Activated CD8-positive, alpha-beta T cell treated with anti-CD3 and anti-CD28 coated beads for 36 hours (primary cell): ENCODE measurements at regions not wholly inside any gene's neighbourhood (a gene's known extent, or its start where the extent isn't known, plus 50 kb on each side); places are given as distances from the start of the nearest gene placed in this dataset.

ENCODE experiments used
- ATAC-seq: fragments of 200-7000 bp; cut with Tn5 transposase; one replicate; pipeline ENCODE4 v1.10.0; 2021; ENCODE audit warnings: mild to moderate bottlenecking, moderate library complexity
- CTCF ChIA-PET: fragments of 350-600 bp; sonication (Branson Sonifier 250); formaldehyde crosslinking; loops from one replicate; lab custom pipeline; 2021; ENCODE audit warnings: antibody characterized with exemption; lab: Charles Lee
- POLR2A ChIA-PET: fragments of 350-600 bp; sonication (Branson Sonifier 250); formaldehyde crosslinking; loops from one replicate; lab custom pipeline; 2021; ENCODE audit warnings: antibody characterized with exemption; lab: Charles Lee
- DNase-seq: peaks from one replicate; pipeline ENCODE4 v3.0.0-alpha.2; 2020
- H3K27ac Mint-ChIP-seq: one replicate; pipeline ENCODE4 v1.8.0; 2021; ENCODE audit warnings: mild to moderate bottlenecking, mixed read lengths
- H3K27me3 Mint-ChIP-seq: one replicate; pipeline ENCODE4 v1.8.0; 2021; ENCODE audit warnings: mixed read lengths
- H3K36me3 Mint-ChIP-seq: one replicate; pipeline ENCODE4 v1.8.0; 2021; ENCODE audit warnings: low read depth, mixed read lengths
- H3K4me1 Mint-ChIP-seq: one replicate; pipeline ENCODE4 v1.8.0; 2021; ENCODE audit warnings: low read depth, mixed read lengths
- H3K4me3 Mint-ChIP-seq: one replicate; pipeline ENCODE4 v1.8.0; 2021; ENCODE audit warnings: mild to moderate bottlenecking, moderate library complexity, mixed read lengths
- H3K9me3 Mint-ChIP-seq: one replicate; pipeline ENCODE4 v1.8.0; 2021; ENCODE audit warnings: mixed read lengths
- intact Hi-C: fragments of 100-400 bp; cut with micrococcal nuclease; formaldehyde crosslinking; loops from one replicate; pipeline ENCODE4 v1.10.0; 2022
- TF ChIP-seq, protein P1 (sequence below): fragments of 200-600 bp; IDR thresholded peaks from one replicate; pipeline ENCODE4 v1.8.0; 2022; ENCODE audit warnings: antibody characterized with exemption, mild to moderate bottlenecking

DNA sequence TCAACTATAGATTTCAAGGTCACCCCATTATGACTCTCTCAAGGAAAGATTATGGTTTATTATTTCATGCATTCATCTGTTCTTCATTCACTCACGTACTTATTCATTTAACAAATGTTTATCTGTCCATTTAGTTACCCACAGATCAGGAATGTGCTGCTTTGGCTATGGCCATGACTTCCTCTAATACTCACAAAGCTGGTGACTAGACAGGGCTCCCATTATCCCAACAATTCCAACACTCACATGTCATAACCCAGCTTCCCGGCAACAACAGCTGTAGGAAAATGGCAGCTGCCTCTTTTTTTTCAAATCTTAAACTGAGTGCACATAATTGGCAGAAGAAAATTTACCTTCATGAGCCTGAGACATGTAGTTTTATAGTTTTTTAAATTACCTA, 190.8 kb upstream of the CCDC196 start:
- ChIA-PET CTCF (no interaction called here), POLR2A (no interaction called here)
- Mint-ChIP-seq H3K4me1 (peaks cover 2% of the 10 kb centered on the region), H3K27me3 (peaks cover 1% of the 10 kb centered on the region), H3K27ac (no peak overlapping the region), H3K9me3 (peaks cover 6% of the 10 kb centered on the region), H3K4me3 (no peak overlapping the region), H3K36me3 (no peaks in the 10 kb centered on the region)
- no peak for DNase-seq
- TF ChIP-seq, protein P1, sequence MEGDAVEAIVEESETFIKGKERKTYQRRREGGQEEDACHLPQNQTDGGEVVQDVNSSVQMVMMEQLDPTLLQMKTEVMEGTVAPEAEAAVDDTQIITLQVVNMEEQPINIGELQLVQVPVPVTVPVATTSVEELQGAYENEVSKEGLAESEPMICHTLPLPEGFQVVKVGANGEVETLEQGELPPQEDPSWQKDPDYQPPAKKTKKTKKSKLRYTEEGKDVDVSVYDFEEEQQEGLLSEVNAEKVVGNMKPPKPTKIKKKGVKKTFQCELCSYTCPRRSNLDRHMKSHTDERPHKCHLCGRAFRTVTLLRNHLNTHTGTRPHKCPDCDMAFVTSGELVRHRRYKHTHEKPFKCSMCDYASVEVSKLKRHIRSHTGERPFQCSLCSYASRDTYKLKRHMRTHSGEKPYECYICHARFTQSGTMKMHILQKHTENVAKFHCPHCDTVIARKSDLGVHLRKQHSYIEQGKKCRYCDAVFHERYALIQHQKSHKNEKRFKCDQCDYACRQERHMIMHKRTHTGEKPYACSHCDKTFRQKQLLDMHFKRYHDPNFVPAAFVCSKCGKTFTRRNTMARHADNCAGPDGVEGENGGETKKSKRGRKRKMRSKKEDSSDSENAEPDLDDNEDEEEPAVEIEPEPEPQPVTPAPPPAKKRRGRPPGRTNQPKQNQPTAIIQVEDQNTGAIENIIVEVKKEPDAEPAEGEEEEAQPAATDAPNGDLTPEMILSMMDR: no peak
- intact Hi-C loops: no loop called here
- no peak for ATAC-seq

DNA sequence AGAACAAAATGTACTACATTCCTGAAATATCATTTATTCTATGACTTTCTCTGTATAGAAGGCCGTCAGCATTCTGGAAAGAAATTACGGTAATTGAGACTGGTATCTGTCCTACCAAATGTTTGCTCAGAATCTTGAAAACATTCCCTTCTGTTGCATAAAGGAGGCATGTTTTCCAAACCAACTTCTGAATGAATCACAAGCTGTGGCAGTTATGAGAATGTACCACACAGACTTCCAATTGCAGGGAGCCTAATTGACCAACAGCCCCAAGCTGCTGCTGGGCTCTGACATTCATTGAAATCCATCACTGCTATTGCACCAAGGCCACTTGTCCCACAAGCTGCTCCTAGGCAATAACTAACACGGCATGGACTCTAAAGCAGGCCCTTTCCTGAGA, 185.3 kb upstream of the CCDC196 start:
- POLR2A ChIA-PET: no interaction called here
- DNase-seq (no peak), ATAC-seq (no peak)
- TF ChIP-seq, protein P1: no peak
- peaks cover 1% of the 10 kb centered on the region for H3K27me3 Mint-ChIP-seq
- no peak overlapping the region for H3K27ac Mint-ChIP-seq
- no peaks in the 10 kb centered on the region for H3K4me1 Mint-ChIP-seq
- CTCF ChIA-PET: no interaction called here
- H3K4me3 Mint-ChIP-seq: no peak overlapping the region
- H3K9me3 Mint-ChIP-seq: peaks cover 9% of the 10 kb centered on the region
- no peaks in the 10 kb centered on the region for H3K36me3 Mint-ChIP-seq
- intact Hi-C loops: no loop called here

DNA sequence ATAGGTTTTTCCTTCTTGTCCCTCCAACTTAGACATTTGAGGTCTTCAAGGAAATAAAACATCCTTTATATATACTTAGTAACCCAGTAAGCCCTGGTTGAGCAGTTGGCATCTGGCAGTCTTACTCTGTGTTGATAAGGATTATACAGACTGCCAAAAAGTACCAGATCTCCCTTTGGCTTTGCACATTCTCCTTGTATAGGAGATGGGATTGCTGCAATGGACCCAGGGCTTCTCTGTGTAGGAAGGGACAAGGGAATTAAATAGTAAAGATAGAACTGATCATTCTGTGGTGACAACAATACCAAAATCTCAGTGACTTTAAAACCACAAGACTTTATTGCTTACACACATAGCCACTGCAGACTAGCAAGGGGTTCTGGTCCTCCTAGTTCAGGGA, 180.1 kb upstream of the CCDC196 start:
- Mint-ChIP-seq H3K36me3 (no peaks in the 10 kb centered on the region), H3K9me3 (peaks cover 3% of the 10 kb centered on the region), H3K4me3 (no peak overlapping the region), H3K27me3 (no peaks in the 10 kb centered on the region), H3K4me1 (no peaks in the 10 kb centered on the region), H3K27ac (no peak overlapping the region)
- ChIA-PET POLR2A (no interaction called here), CTCF (no interaction called here)
- intact Hi-C loops: no loop called here
- DNase-seq: no peak
- TF ChIP-seq, protein P1: no peak
- no peak for ATAC-seq

DNA sequence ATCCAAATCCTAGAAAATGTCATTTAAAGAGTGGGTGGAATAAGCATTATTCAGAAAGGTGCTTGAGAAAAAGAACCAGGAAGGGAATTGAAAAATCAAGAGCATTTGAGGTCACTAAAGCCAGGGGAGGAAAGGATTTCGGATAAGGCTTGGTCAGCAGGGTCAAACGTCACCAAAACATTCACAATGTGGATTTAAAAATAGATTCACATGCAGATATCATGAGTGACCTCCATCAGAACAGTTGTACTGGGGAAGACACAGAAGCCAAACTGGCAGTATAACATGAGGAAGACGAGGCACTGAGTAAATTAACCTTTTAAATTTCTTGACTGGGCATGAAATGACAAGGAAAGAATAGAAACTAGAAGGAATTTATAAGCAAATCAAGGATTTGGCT, 175.1 kb upstream of the CCDC196 start:
- ATAC-seq: no peak
- Mint-ChIP-seq H3K4me3 (no peak overlapping the region), H3K9me3 (no peaks in the 10 kb centered on the region), H3K27ac (no peak overlapping the region), H3K27me3 (no peaks in the 10 kb centered on the region), H3K4me1 (no peaks in the 10 kb centered on the region), H3K36me3 (no peaks in the 10 kb centered on the region)
- TF ChIP-seq, protein P1: no peak
- CTCF ChIA-PET: no interaction called here
- intact Hi-C loops: no loop called here
- POLR2A ChIA-PET: no interaction called here
- DNase-seq: no peak

DNA sequence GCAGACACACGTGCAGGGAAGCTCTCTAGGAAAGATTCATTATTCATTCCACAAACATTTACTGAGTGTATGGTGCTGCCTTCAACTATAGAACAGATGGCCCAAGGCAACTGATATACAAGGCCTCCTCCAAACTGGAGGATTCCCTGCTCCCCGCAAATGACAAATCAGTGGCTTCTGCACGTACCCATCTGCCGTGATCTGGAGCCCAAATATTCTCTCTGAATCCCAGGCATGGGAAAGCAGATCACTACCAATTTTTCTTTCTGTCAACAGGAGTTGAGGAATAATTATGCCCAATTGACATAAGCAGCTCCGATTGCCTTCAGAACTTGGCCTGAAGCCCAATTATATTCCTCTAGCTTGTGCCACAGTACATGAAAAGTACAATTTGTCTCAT, 174.2 kb upstream of the CCDC196 start:
- CTCF ChIA-PET: no interaction called here

More for the DNA sequence above, 174.2 kb upstream of the CCDC196 start:
- Mint-ChIP-seq H3K36me3 (no peaks in the 10 kb centered on the region), H3K27me3 (no peaks in the 10 kb centered on the region), H3K4me1 (no peaks in the 10 kb centered on the region), H3K27ac (no peak overlapping the region), H3K9me3 (no peaks in the 10 kb centered on the region), H3K4me3 (no peak overlapping the region)
- DNase-seq: no peak
- TF ChIP-seq, protein P1: no peak
- ATAC-seq: no peak
- POLR2A ChIA-PET: no interaction called here
- intact Hi-C loops: no loop called here
